ENCODE measurements at regions not wholly inside any gene's neighbourhood (a gene's known extent, or its start where the extent isn't known, plus 50 kb on each side); places are given as distances from the start of the nearest gene placed in this dataset.
"Not testable (repeated sequence)": the region's sequence is repeated elsewhere in the genome, so short reads cannot be mapped to it uniquely, and the experiment has no call there.

DNA sequence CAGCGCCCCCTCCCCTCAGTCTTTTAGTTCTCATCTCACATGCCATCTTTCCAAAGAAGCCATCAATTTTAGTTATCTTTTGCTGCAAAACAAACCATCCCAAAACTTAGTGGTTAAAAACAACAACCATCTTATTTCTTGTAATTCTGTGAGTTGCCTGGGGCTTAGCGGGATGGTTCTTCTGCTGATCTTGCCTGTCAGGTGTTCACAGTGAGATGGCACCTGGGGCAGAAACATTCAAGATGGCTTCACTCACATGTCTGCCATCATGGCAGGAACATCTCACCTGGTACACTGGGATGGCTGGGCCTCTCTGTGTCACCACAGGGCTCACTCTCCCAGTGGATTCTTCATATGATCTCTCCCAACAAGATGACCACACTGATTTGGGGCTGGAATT lies 67.6 kb upstream of the KCNK12 start:
- no peak for TF ChIP-seq TAF1 (IDR thresholded peaks at IDR 0.05; ENCODE audit: low read depth, low read length)
- no peak for TF ChIP-seq POLR2A (IDR thresholded peaks at IDR 0.05; ENCODE audit: low read depth, low read length)
- no peak for TF ChIP-seq SPI1 (IDR thresholded peaks at IDR 0.05; ENCODE audit: low read depth, low read length)
- no peak for TF ChIP-seq PAX5 (IDR thresholded peaks at IDR 0.05; ENCODE audit: insufficient read depth, low read length, severe bottlenecking)
- no peak for TF ChIP-seq POU2F2 (IDR thresholded peaks at IDR 0.05; ENCODE audit: low read depth, low read length)
- TF ChIP-seq POLR2AphosphoS5 (IDR thresholded peaks at IDR 0.05; ENCODE audit: low read depth, low read length): no peak
- no peak for FAIRE-seq

DNA sequence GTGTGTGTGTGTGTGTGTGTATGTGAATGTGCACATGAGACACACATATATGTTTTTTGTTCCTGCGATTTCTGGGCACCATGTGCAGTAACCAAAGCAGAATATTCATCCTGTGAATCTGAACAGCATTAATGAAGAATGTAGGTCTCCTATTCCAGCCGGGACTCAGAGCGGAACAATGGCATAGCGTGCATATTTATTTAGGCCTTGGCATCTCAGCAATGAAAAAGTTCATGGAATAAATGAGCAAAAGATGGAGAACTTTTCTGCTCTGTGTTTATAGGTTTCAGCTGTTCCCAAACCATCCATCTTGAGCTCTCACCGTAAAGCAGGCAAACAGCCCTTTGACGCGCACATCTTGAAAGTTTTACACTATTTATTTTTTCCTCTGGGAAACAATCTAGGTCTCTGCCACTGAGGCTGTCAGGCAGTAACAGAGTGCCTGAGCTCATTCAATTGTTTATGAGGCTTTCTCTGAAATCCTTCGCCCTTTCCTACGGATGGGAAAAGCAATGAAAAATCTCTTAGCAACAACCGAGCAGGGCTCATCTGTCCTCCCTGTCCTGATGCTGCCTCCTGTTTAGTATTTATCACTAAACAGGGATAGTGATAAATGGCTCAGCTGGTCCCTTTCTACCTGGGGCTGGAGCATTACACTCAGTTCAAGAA lies 65.9 kb upstream of the KCNK12 start:
- FAIRE-seq: no peak
- no peak for DNase-seq (ENCODE audit: insufficient read length, low spot score)
- TF ChIP-seq POLR2AphosphoS5 (IDR thresholded peaks at IDR 0.05; ENCODE audit: low read depth, low read length) (no peak), PAX5 (IDR thresholded peaks at IDR 0.05; ENCODE audit: insufficient read depth, low read length, severe bottlenecking) (no peak), POU2F2 (IDR thresholded peaks at IDR 0.05; ENCODE audit: low read depth, low read length) (no peak), TAF1 (IDR thresholded peaks at IDR 0.05; ENCODE audit: low read depth, low read length) (no peak), POLR2A (IDR thresholded peaks at IDR 0.05; ENCODE audit: low read depth, low read length) (no peak), SPI1 (IDR thresholded peaks at IDR 0.05; ENCODE audit: low read depth, low read length) (no peak)

More for the DNA sequence above, 67.6 kb upstream of the KCNK12 start:
- DNase-seq (ENCODE audit: insufficient read length, low spot score): no peak

DNA sequence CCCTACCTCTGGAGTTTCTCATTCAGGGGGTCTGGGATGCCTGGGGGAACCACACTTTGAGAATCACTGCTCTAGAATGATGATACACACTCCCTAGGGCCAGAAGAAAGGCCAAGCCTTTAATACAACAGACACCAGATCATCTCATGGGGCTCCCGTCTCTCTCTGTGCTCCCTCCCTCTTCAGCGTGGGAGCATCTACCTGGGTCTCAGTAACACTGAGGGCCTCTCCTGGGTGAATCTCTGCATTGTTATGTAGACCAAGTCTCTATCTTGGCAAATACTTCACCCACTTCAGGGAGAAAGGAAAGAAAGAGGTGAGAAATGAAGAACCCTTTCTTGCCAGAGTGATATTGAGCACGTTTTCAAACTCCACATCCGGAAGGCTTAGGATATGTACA lies 65.4 kb upstream of the KCNK12 start:
- FAIRE-seq (no peak), DNase-seq (ENCODE audit: insufficient read length, low spot score) (no peak)
- TF ChIP-seq POU2F2 (IDR thresholded peaks at IDR 0.05; ENCODE audit: low read depth, low read length) (no peak), TAF1 (IDR thresholded peaks at IDR 0.05; ENCODE audit: low read depth, low read length) (no peak), POLR2AphosphoS5 (IDR thresholded peaks at IDR 0.05; ENCODE audit: low read depth, low read length) (no peak), SPI1 (IDR thresholded peaks at IDR 0.05; ENCODE audit: low read depth, low read length) (no peak), PAX5 (IDR thresholded peaks at IDR 0.05; ENCODE audit: insufficient read depth, low read length, severe bottlenecking) (no peak)

DNA sequence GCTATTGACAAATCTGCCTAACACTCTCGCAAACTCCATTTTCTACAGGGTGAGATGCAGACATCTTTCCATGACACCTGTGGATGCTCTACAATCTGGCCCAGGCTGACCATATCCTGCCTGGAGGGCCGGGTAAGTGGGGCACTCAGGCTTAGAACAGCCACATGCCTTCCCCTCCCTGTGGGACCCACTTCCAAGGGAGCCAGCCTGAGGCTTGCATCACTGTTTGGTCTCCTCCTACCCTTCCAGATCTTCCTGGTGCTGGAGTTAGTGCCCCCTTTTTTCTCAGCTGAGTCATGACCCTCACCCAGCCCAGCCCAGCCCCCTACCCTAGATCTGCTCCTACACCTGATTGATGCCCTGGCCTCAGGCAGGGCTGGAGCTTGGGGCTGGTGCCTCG lies 62.0 kb upstream of the KCNK12 start:
- no peak for TF ChIP-seq TAF1 (IDR thresholded peaks at IDR 0.05; ENCODE audit: low read depth, low read length)
- TF ChIP-seq PAX5 (IDR thresholded peaks at IDR 0.05; ENCODE audit: insufficient read depth, low read length, severe bottlenecking): no peak
- TF ChIP-seq POLR2A (IDR thresholded peaks at IDR 0.05; ENCODE audit: low read depth, low read length): no peak
- no peak for TF ChIP-seq POU2F2 (IDR thresholded peaks at IDR 0.05; ENCODE audit: low read depth, low read length)
- TF ChIP-seq POLR2AphosphoS5 (IDR thresholded peaks at IDR 0.05; ENCODE audit: low read depth, low read length): no peak
- no peak for TF ChIP-seq SPI1 (IDR thresholded peaks at IDR 0.05; ENCODE audit: low read depth, low read length)
- no peak for FAIRE-seq
- DNase-seq (ENCODE audit: insufficient read length, low spot score): no peak

DNA sequence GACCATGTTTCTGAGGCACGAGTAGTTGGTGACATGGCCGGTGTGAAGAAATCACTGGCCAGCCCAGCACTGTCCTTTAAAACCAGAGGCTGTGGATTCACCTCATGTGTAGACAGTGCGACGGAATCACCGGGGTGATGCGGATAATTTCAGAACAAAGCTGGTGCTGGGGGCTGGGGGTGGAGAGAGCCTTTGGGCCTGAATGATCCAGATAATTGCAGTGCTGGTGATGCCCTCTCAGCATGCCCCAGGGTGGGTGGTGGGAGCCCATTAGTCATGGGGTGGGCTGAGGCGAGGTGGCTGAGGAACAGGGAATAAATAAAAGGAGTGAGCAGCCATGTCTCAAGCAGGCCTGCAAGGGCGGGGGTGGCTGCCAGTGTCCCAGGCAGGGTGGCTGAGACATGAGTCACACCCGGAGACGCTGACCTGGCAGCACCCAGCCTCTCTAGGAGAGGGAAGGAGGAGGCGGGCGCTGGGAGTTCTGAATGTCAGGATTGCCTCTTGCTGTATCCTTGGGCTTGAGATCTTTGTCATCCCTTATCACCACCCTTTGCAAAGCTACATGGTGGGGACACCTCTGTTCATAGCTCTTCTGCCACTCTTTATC lies 61.1 kb upstream of the KCNK12 start:
- TF ChIP-seq SPI1 (IDR thresholded peaks at IDR 0.05; ENCODE audit: low read depth, low read length) (no peak), PAX5 (IDR thresholded peaks at IDR 0.05; ENCODE audit: insufficient read depth, low read length, severe bottlenecking) (no peak), POLR2A (IDR thresholded peaks at IDR 0.05; ENCODE audit: low read depth, low read length) (no peak), POU2F2 (IDR thresholded peaks at IDR 0.05; ENCODE audit: low read depth, low read length) (no peak), POLR2AphosphoS5 (IDR thresholded peaks at IDR 0.05; ENCODE audit: low read depth, low read length) (no peak), TAF1 (IDR thresholded peaks at IDR 0.05; ENCODE audit: low read depth, low read length) (no peak)
- FAIRE-seq (no peak), DNase-seq (ENCODE audit: insufficient read length, low spot score) (no peak)

DNA sequence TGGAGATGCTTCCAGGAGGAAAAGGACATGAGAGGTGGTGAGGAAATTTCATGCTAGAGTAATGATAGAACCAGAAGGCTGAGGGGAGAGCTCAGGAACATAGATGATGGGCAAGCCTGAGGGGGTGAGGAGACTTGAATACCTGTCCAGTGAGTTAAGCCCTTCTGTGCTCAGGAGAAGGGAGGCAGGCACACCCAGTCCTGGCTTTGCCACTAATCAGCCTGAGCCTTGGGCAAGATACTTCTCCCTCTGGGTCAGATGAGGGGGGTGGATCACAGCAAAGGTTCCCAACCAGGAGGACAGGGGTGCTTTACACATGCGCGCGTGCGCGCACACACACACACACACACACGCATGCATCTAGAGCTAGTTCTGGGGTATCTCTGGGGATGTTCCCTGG lies 60.5 kb upstream of the KCNK12 start:
- DNase-seq (ENCODE audit: insufficient read length, low spot score) (no peak), FAIRE-seq (no peak)
- TF ChIP-seq POLR2A (IDR thresholded peaks at IDR 0.05; ENCODE audit: low read depth, low read length) (no peak), POLR2AphosphoS5 (IDR thresholded peaks at IDR 0.05; ENCODE audit: low read depth, low read length) (no peak), TAF1 (IDR thresholded peaks at IDR 0.05; ENCODE audit: low read depth, low read length) (no peak), PAX5 (IDR thresholded peaks at IDR 0.05; ENCODE audit: insufficient read depth, low read length, severe bottlenecking) (no peak), SPI1 (IDR thresholded peaks at IDR 0.05; ENCODE audit: low read depth, low read length) (no peak), POU2F2 (IDR thresholded peaks at IDR 0.05; ENCODE audit: low read depth, low read length) (no peak)

DNA sequence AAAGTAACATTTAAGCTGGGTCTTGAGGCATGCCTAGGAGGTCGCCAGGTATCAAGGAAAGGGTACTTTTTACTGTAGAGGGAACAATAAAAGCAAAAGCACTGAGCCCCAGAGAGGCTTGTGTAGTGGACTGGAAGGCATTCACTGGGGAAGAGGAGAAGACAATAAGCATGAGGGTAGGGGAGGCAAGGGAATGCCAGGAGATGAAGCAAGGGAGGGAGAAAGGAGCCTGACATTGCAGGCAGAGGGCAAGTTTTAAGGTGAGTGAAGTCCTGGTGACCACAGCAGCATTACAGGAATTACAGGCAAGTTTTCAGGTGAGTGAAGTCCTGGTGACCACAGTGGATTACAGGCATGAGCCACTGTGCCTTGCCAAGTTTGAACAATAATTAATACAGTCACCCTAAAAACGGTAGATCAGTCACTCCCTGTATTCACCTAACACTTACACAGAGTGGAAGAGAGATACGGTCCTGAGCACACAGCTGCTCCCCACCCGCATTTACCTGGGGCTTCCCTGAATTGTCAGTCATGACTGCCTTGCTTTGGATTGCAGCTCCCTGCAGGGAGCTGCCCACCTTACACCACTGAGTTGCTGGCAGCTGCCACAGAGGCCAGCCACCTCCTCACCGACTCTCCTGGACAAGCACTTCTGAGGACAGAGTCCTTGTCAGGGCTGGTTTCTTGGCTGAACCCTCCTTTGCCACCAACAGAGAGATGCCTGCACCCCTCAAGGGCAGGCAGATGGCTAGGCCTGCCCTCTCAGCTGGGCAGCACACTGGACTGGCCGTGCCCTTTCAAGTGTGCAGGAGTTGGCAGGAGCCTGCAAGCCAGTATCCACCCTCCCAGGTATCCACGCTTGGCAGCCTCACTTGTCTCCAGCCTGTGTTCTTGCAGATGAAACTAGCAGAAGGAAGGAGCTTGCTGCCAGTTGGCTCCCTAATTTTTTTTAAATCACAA lies 59.0 kb upstream of the KCNK12 start:
- no peak for FAIRE-seq
- no peak for DNase-seq (ENCODE audit: insufficient read length, low spot score)
- no peak for TF ChIP-seq SPI1 (IDR thresholded peaks at IDR 0.05; ENCODE audit: low read depth, low read length)
- no peak for TF ChIP-seq POLR2AphosphoS5 (IDR thresholded peaks at IDR 0.05; ENCODE audit: low read depth, low read length)
- TF ChIP-seq POU2F2 (IDR thresholded peaks at IDR 0.05; ENCODE audit: low read depth, low read length): no peak
- TF ChIP-seq TAF1 (IDR thresholded peaks at IDR 0.05; ENCODE audit: low read depth, low read length): no peak
- TF ChIP-seq POLR2A (IDR thresholded peaks at IDR 0.05; ENCODE audit: low read depth, low read length): no peak
- TF ChIP-seq PAX5 (IDR thresholded peaks at IDR 0.05; ENCODE audit: insufficient read depth, low read length, severe bottlenecking): no peak

DNA sequence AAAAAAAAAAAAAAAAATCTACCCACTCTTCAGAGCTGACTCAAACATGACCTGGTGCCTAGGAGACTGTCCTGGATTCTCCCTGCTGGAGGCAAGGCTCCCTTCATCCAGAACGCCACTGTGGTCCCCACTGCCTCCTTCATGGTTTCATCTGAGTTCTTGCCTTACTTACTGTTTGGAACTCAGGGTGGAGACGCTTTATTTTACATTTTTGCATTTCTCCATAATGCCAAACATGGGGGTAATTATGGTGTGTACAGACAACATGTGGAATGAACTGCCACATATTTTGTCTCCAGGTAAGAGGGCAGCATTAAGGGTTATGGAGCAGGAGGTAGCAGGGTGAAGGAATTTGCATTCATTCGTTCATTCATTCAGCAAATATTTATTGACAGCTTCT lies 58.1 kb upstream of the KCNK12 start:
- FAIRE-seq: no peak
- TF ChIP-seq TAF1 (IDR thresholded peaks at IDR 0.05; ENCODE audit: low read depth, low read length) (no peak), SPI1 (IDR thresholded peaks at IDR 0.05; ENCODE audit: low read depth, low read length) (no peak), POLR2A (IDR thresholded peaks at IDR 0.05; ENCODE audit: low read depth, low read length) (no peak), POU2F2 (IDR thresholded peaks at IDR 0.05; ENCODE audit: low read depth, low read length) (no peak)
- DNase-seq (ENCODE audit: insufficient read length, low spot score): no peak

DNA sequence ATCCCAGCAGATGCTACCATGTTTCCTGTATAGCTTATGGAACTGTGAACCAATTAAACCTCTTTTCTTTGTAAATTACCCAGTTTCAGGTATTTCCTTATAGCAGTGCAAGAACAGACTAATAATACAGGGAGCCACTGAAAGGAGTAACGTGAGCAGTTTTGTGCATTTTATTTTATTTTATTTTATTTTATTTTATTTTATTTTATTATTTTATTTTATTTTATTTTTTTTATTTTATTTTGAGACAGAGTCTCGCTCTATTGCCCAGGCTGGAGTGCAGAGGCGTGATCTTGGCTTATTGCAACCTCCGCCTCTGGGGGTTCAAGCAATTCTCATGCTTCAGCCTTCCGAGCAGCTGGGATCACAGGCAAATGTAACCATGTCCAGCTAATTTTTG lies 55.9 kb upstream of the KCNK12 start:
- FAIRE-seq (no peak), DNase-seq (ENCODE audit: insufficient read length, low spot score) (no peak)
- TF ChIP-seq POU2F2 (IDR thresholded peaks at IDR 0.05; ENCODE audit: low read depth, low read length) (no peak), TAF1 (IDR thresholded peaks at IDR 0.05; ENCODE audit: low read depth, low read length) (no peak), PAX5 (IDR thresholded peaks at IDR 0.05; ENCODE audit: insufficient read depth, low read length, severe bottlenecking) (no peak)

DNA sequence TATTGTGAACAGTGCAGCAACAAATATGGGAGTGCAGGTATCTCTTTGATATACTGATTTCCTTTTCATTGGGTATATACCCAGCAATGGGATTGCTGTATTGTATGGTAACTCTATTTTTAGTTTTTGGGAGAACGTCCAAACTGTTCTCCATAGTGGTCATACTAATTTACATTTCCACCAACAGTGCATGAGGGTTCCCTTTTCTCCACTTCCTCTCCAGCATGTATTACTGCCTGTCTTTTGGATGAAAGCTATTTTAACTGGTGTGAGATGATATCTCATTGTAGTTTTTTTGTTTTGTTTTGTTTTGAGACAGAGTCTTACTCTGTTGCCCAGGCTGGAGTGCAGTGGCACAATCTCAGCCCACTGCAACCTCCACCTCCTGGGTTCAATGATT lies 52.4 kb upstream of the KCNK12 start:
- not testable (repeated sequence) for FAIRE-seq; DNase-seq (ENCODE audit: insufficient read length, low spot score)

All from GM12891 (cell line).